Vagina (tissue), 2 donors: ENCODE measurements at regions not wholly inside any gene's neighbourhood (a gene's known extent, or its start where the extent isn't known, plus 50 kb on each side); places are given as distances from the start of the nearest gene placed in this dataset.

Experiments used
- POLR2A ChIP-seq, 2 donors: fragments of 450-650 bp; IDR thresholded peaks; one replicate each; pipeline ENCODE4 v1.6.1; 2017; ENCODE audit warnings: antibody characterized with exemption in 2 of 2, mild to moderate bottlenecking in 2 of 2, moderate library complexity in 2 of 2
- POLR2AphosphoS5 ChIP-seq, 2 donors: sonication (generic); formaldehyde crosslinking; IDR thresholded peaks; one replicate each; pipeline ENCODE4 v1.9.0; 2017; ENCODE audit warnings: antibody characterized with exemption in 2 of 2, mild to moderate bottlenecking in 2 of 2, low read depth in 1 of 2; ENCODE audit not compliant: insufficient read depth in 1 of 2
- TF ChIP-seq, protein P1 (sequence below), 3 experiments: fragments of 450-650 bp in 2 of 3; fragments of 200-600 bp in 1 of 3; sonication (generic) in 1 of 3; IDR thresholded peaks; one replicate each; pipeline ENCODE4 v1.5.1; 2017 to 2019; ENCODE audit warnings: antibody characterized with exemption in 3 of 3, mild to moderate bottlenecking in 2 of 3, moderate library complexity in 2 of 3

DNA sequence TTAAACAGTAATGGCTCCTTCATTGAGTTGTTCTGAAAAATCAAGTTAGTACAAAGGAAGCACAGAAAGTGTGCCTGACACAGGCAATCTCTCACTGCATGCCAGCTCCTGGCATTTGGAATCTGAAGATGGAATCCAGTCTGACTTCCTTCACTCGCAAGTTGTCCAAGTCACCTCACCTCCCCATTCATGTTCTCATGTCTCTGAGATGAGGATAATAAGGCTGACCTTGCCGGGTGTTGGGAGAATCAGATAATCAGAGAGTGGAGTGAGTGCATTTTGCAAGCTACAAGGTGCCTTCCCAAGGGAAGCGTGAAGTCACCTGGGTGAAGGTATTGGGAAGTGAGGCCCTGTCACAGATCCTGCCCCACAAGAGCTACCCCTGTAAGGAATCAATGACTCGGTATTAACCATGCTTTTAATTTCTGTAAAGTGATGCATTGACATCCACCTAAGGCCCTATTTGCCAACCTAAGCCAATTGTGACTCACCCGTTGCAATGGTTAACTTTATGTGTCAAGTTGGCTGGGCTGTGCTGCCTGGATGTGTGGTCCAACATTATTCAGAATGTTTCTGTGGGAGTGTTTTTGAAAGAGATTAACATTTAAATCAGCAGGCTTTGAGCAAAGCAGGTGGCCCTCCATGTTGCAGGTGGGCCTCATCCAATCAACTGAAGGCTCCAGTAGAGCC, 62.5 kb upstream of the TARBP1 start:
- TF ChIP-seq, protein P1, sequence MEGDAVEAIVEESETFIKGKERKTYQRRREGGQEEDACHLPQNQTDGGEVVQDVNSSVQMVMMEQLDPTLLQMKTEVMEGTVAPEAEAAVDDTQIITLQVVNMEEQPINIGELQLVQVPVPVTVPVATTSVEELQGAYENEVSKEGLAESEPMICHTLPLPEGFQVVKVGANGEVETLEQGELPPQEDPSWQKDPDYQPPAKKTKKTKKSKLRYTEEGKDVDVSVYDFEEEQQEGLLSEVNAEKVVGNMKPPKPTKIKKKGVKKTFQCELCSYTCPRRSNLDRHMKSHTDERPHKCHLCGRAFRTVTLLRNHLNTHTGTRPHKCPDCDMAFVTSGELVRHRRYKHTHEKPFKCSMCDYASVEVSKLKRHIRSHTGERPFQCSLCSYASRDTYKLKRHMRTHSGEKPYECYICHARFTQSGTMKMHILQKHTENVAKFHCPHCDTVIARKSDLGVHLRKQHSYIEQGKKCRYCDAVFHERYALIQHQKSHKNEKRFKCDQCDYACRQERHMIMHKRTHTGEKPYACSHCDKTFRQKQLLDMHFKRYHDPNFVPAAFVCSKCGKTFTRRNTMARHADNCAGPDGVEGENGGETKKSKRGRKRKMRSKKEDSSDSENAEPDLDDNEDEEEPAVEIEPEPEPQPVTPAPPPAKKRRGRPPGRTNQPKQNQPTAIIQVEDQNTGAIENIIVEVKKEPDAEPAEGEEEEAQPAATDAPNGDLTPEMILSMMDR (IDR thresholded peaks at IDR 0.05), result no peak
- no peak for TF ChIP-seq POLR2A (IDR thresholded peaks at IDR 0.05)
- no peak for TF ChIP-seq POLR2AphosphoS5 (IDR thresholded peaks at IDR 0.05; ENCODE audit: insufficient read depth in 1 of 2, low read depth in 1 of 2)
